Subcutaneous abdominal adipose tissue (tissue), 5 donors: ENCODE measurements at regions not wholly inside any gene's neighbourhood (a gene's known extent, or its start where the extent isn't known, plus 50 kb on each side); places are given as distances from the start of the nearest gene placed in this dataset.

Experiments used
- H3K27ac ChIP-seq: one replicate; pipeline ENCODE4 v1.7.0; 2013; ENCODE audit warnings: low read depth, mild to moderate bottlenecking, inconsistent platforms, low read length, moderate library complexity
- H3K27me3 ChIP-seq, 5 donors: one replicate each; pipeline ENCODE4 v1.7.0; 2013; ENCODE audit warnings: low read length in 5 of 5, inconsistent platforms in 1 of 5; ENCODE audit not compliant: control insufficient read depth in 5 of 5, insufficient read depth in 4 of 5
- H3K36me3 ChIP-seq, 5 donors: one replicate each; pipeline ENCODE4 v1.7.0; 2013; ENCODE audit warnings: low read length in 5 of 5; ENCODE audit not compliant: control insufficient read depth in 5 of 5, insufficient read depth in 5 of 5
- H3K4me1 ChIP-seq, 5 donors: one replicate each; pipeline ENCODE4 v1.7.0; 2013; ENCODE audit warnings: low read length in 5 of 5, mild to moderate bottlenecking in 3 of 5, moderate library complexity in 1 of 5; ENCODE audit not compliant: control insufficient read depth in 5 of 5, insufficient read depth in 5 of 5
- H3K4me3 ChIP-seq, 5 donors: one replicate each; pipeline ENCODE4 v1.7.0; 2013; ENCODE audit warnings: low read length in 5 of 5, low read depth in 1 of 5
- H3K9ac ChIP-seq, 5 donors: one replicate each; pipeline ENCODE4 v1.7.0; 2013; ENCODE audit warnings: low read length in 5 of 5, mild to moderate bottlenecking in 4 of 5, moderate library complexity in 3 of 5
- H3K9me3 ChIP-seq, 5 donors: one replicate each; pipeline ENCODE4 v1.7.0; 2013; ENCODE audit warnings: low read length in 5 of 5; ENCODE audit not compliant: control insufficient read depth in 5 of 5
- donor health status: healthy.
- donor health status: healthy.
- donor health status: healthy.
- donor health status: healthy.
- donor health status: healthy.

GRCh38 chr5:125180231-125180829 is 433.9 kb upstream of the ZNF608 start:
- no peak overlapping the region for H3K9ac ChIP-seq
- H3K4me1 ChIP-seq: peaks cover 0 to 18% (median 11%) of the 10 kb centered on the region in 5 donors
- no peak overlapping the region for H3K4me3 ChIP-seq

GRCh38 chr5:125181159-125181558 is 434.7 kb upstream of the ZNF608 start:
- H3K36me3 ChIP-seq: no peaks in the 10 kb centered on the region
- peaks cover 0 to 11% (median 4%) of the 10 kb centered on the region in 5 donors for H3K4me1 ChIP-seq
- no peak overlapping the region for H3K4me3 ChIP-seq
- H3K9ac ChIP-seq: no peak overlapping the region
- H3K9me3 ChIP-seq: no peaks in the 10 kb centered on the region
- H3K27me3 ChIP-seq: no peaks in the 10 kb centered on the region
- H3K27ac ChIP-seq: no peak overlapping the region

More at GRCh38 chr5:125180231-125180829, 433.9 kb upstream of the ZNF608 start:
- Histone ChIP-seq H3K27me3 (no peaks in the 10 kb centered on the region), H3K36me3 (no peaks in the 10 kb centered on the region), H3K9me3 (no peaks in the 10 kb centered on the region), H3K27ac (no peak overlapping the region)

GRCh38 chr5:125181955-125182354 is 435.5 kb upstream of the ZNF608 start:
- H3K27me3 ChIP-seq: no peaks in the 10 kb centered on the region
- H3K4me3 ChIP-seq: no peak overlapping the region
- H3K36me3 ChIP-seq: no peaks in the 10 kb centered on the region
- H3K27ac ChIP-seq: no peak overlapping the region
- no peak overlapping the region for H3K9ac ChIP-seq
- peaks cover 0 to 5% (median 0%) of the 10 kb centered on the region in 5 donors for H3K4me1 ChIP-seq
- H3K9me3 ChIP-seq: no peaks in the 10 kb centered on the region

- H3K4me3 ChIP-seq: no peak overlapping the region
- H3K4me1 ChIP-seq: peaks cover 0 to 5% (median 0%) of the 10 kb centered on the region in 5 donors
These were observed 439.3 kb upstream of the ZNF608 start for GRCh38 chr5:125185740-125186139.

GRCh38 chr5:125186911-125187375 is 440.5 kb upstream of the ZNF608 start:
- H3K36me3 ChIP-seq: no peaks in the 10 kb centered on the region
- no peaks in the 10 kb centered on the region for H3K27me3 ChIP-seq
- no peaks in the 10 kb centered on the region for H3K9me3 ChIP-seq
- H3K27ac ChIP-seq: no peak overlapping the region
- no peaks in the 10 kb centered on the region for H3K4me1 ChIP-seq
- no peak overlapping the region for H3K9ac ChIP-seq
- H3K4me3 ChIP-seq: no peak overlapping the region

More at GRCh38 chr5:125185740-125186139, 439.3 kb upstream of the ZNF608 start:
- Histone ChIP-seq H3K36me3 (no peaks in the 10 kb centered on the region), H3K9me3 (no peaks in the 10 kb centered on the region), H3K27me3 (no peaks in the 10 kb centered on the region), H3K9ac (no peak overlapping the region), H3K27ac (no peak overlapping the region)

GRCh38 chr5:125189531-125189941 is 443.1 kb upstream of the ZNF608 start:
- H3K36me3 ChIP-seq: no peaks in the 10 kb centered on the region
- no peak overlapping the region for H3K9ac ChIP-seq
- no peaks in the 10 kb centered on the region for H3K4me1 ChIP-seq
- H3K27me3 ChIP-seq: no peaks in the 10 kb centered on the region
- no peaks in the 10 kb centered on the region for H3K9me3 ChIP-seq
- H3K27ac ChIP-seq: no peak overlapping the region
- no peak overlapping the region for H3K4me3 ChIP-seq

GRCh38 chr5:125190232-125191087 is 444.0 kb upstream of the ZNF608 start:
- Histone ChIP-seq H3K9ac (no peak overlapping the region), H3K9me3 (no peaks in the 10 kb centered on the region), H3K27me3 (no peaks in the 10 kb centered on the region), H3K4me3 (no peak overlapping the region), H3K4me1 (no peaks in the 10 kb centered on the region), H3K27ac (no peak overlapping the region), H3K36me3 (no peaks in the 10 kb centered on the region)

GRCh38 chr5:125194883-125195282 is 448.4 kb upstream of the ZNF608 start:
- H3K27me3 ChIP-seq: no peaks in the 10 kb centered on the region
- H3K4me1 ChIP-seq: peaks cover 0 to 5% (median 0%) of the 10 kb centered on the region in 5 donors
- H3K36me3 ChIP-seq: no peaks in the 10 kb centered on the region

GRCh38 chr5:125196481-125197111 is 450.2 kb upstream of the ZNF608 start:
- H3K36me3 ChIP-seq: no peaks in the 10 kb centered on the region
- H3K27ac ChIP-seq: no peak overlapping the region
- H3K4me3 ChIP-seq: no peak overlapping the region
- no peak overlapping the region for H3K9ac ChIP-seq
- peaks cover 0 to 12% (median 5%) of the 10 kb centered on the region in 5 donors for H3K4me1 ChIP-seq
- peaks cover 0 to 5% (median 0%) of the 10 kb centered on the region in 5 donors for H3K27me3 ChIP-seq
- H3K9me3 ChIP-seq: no peaks in the 10 kb centered on the region

More at GRCh38 chr5:125194883-125195282, 448.4 kb upstream of the ZNF608 start:
- H3K9ac ChIP-seq: no peak overlapping the region
- no peaks in the 10 kb centered on the region for H3K9me3 ChIP-seq
- no peak overlapping the region for H3K4me3 ChIP-seq
- H3K27ac ChIP-seq: no peak overlapping the region

- H3K9me3 ChIP-seq: no peaks in the 10 kb centered on the region
- H3K4me3 ChIP-seq: no peak overlapping the region
- no peak overlapping the region for H3K27ac ChIP-seq
- no peak overlapping the region for H3K9ac ChIP-seq
- peaks cover 0 to 5% (median 0%) of the 10 kb centered on the region in 5 donors for H3K27me3 ChIP-seq
- peaks cover 0 to 12% (median 5%) of the 10 kb centered on the region in 5 donors for H3K4me1 ChIP-seq
- no peaks in the 10 kb centered on the region for H3K36me3 ChIP-seq
These were observed 450.9 kb upstream of the ZNF608 start for GRCh38 chr5:125197321-125197720.
